ENCODE measurements at regions not wholly inside any gene's neighbourhood (a gene's known extent, or its start where the extent isn't known, plus 50 kb on each side); places are given as distances from the start of the nearest gene placed in this dataset.

DNA sequence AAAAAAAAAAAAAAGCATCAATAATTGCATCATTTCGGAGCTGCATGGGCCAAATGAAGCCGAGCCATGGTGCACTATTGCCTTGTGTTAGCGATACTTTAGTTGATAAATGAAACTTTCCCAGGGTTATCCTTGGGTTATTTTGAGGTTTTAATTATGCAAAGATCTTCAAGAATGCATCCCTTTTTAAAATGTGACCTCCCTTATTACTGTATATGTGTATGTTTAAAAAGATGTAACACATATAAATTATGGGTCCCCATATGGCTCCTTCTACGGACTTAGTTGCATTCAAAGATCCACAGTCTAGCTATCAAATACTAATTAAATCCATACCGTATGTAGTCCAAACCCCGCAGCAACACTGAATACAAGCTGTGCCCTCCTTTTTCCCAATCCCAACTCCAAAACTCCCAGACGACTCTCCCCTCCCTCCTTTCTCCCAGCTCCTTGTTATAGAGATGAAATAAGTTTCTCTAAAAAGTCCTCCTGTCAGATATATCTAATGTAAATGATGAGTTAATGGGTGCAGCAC, 129.3 kb upstream of the MAP1LC3B2 start:
- no peaks in the 10 kb centered on the region for H3K9me3 Mint-ChIP-seq (ENCODE audit: unreplicated experiment)
- no peak overlapping the region for H3K4me3 Mint-ChIP-seq (ENCODE audit: unreplicated experiment)
- H3K27me3 Mint-ChIP-seq (ENCODE audit: insufficient read depth, unreplicated experiment): no peaks in the 10 kb centered on the region
- intact Hi-C loops (cut with micrococcal nuclease): loop anchor here (5.0 kb wide), 1 partner anchor 153 kb away; the partner anchor contains the start of gene MED13L
- ChIA-PET CTCF (interaction anchor here (0.6 to 0.7 kb wide), 2 partner anchors 154 to 494 kb away, joined by 3 read pairs; no protein-coding TSS in a partner anchor), POLR2A (no interaction called here)
- no peak for DNase-seq (ENCODE audit: unreplicated experiment)
- TF ChIP-seq, protein P1, sequence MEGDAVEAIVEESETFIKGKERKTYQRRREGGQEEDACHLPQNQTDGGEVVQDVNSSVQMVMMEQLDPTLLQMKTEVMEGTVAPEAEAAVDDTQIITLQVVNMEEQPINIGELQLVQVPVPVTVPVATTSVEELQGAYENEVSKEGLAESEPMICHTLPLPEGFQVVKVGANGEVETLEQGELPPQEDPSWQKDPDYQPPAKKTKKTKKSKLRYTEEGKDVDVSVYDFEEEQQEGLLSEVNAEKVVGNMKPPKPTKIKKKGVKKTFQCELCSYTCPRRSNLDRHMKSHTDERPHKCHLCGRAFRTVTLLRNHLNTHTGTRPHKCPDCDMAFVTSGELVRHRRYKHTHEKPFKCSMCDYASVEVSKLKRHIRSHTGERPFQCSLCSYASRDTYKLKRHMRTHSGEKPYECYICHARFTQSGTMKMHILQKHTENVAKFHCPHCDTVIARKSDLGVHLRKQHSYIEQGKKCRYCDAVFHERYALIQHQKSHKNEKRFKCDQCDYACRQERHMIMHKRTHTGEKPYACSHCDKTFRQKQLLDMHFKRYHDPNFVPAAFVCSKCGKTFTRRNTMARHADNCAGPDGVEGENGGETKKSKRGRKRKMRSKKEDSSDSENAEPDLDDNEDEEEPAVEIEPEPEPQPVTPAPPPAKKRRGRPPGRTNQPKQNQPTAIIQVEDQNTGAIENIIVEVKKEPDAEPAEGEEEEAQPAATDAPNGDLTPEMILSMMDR (IDR thresholded peaks at IDR 0.05; ENCODE audit: unreplicated experiment): no peak
- H3K27ac Mint-ChIP-seq (ENCODE audit: low read depth, unreplicated experiment): no peak overlapping the region
- no peaks in the 10 kb centered on the region for H3K36me3 Mint-ChIP-seq (ENCODE audit: insufficient read depth, unreplicated experiment)
- H3K4me1 Mint-ChIP-seq (ENCODE audit: insufficient read depth, unreplicated experiment): peaks cover 21% of the 10 kb centered on the region
- no TSS peak for BruUV-seq (replicated peaks)

DNA sequence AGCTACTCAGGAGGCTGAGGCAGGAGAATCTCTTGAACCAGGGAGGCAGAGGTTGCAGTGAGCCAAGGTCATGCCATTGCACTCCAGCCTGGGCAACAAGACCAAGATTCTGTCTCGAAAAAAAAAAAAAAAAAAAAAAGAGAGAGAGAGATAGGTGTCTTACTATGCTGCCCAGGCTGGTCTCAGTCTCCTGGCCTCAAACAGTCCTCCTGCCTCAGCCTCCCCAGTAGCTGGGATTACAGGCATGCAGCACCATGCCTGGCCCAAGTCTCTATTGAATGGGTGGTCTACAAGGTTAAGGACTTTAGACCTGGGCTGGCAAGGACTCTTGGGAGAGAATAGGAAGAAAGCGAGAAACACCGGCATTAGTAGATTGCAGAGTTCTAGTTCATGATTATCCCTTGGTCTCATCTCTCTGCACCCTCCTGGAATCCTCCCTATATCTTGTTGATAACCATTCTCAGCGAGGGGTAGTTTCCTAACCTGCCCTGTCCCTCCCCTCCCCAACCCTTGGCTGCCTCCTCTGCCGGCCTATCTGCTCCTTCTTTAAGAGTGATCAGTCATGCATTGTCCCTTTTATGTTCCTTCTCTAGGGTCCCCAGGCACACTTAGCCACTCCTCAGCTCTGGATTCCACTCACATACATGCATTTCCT, 128.1 kb upstream of the MAP1LC3B2 start:
- H3K4me3 Mint-ChIP-seq (ENCODE audit: unreplicated experiment): no peak overlapping the region
- DNase-seq (ENCODE audit: unreplicated experiment): no peak
- no peaks in the 10 kb centered on the region for H3K9me3 Mint-ChIP-seq (ENCODE audit: unreplicated experiment)
- H3K27ac Mint-ChIP-seq (ENCODE audit: low read depth, unreplicated experiment): no peak overlapping the region
- intact Hi-C loops (cut with micrococcal nuclease): no loop called here
- ChIA-PET CTCF (interaction anchor here (0.7 to 1.1 kb wide), 2 partner anchors 9 to 296 kb away, joined by 3 read pairs; no protein-coding TSS in a partner anchor), POLR2A (no interaction called here)
- TF ChIP-seq, protein P1 (IDR thresholded peaks at IDR 0.05; ENCODE audit: unreplicated experiment): no peak
- H3K36me3 Mint-ChIP-seq (ENCODE audit: insufficient read depth, unreplicated experiment): no peaks in the 10 kb centered on the region
- no peaks in the 10 kb centered on the region for H3K27me3 Mint-ChIP-seq (ENCODE audit: insufficient read depth, unreplicated experiment)
- no TSS peak for BruUV-seq (replicated peaks)
- peaks cover 19% of the 10 kb centered on the region for H3K4me1 Mint-ChIP-seq (ENCODE audit: insufficient read depth, unreplicated experiment)

DNA sequence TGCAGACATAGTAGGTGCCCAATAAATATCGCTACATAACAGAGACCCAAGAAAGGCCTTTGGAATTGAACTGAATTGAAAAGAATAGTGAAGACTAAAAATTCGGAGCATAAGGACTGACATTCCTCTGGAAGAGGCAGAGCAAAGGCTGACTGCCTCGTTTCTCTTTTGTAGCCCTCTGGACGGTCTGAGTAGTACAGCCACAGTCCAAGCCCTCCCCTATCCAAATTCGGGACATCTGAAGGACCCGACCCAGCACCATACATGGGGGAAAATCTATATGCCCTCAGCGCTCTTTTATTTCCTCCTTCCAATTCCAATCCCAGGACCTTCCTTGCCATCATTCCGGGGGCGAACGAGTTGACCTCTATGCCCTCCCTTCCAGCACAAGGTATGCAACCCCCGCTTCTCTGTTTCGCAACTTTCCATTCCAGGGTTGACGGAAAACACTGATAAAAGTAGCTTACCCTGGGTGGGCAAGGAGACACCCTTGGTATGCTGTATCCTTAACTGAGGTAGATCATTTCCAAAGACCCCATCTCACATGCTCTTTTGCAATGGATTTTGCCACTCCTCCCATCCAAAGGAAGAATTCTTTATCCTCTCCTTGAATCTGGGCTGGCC, 127.4 kb upstream of the MAP1LC3B2 start:
- ChIA-PET POLR2A (interaction anchor here (0.7 kb wide), 1 partner anchor 23 kb away, joined by 3 read pairs; no protein-coding TSS in a partner anchor), CTCF (no interaction called here)
- Mint-ChIP-seq H3K27ac (ENCODE audit: low read depth, unreplicated experiment) (no peak overlapping the region), H3K27me3 (ENCODE audit: insufficient read depth, unreplicated experiment) (no peaks in the 10 kb centered on the region), H3K36me3 (ENCODE audit: insufficient read depth, unreplicated experiment) (no peaks in the 10 kb centered on the region), H3K4me1 (ENCODE audit: insufficient read depth, unreplicated experiment) (peaks cover 12% of the 10 kb centered on the region), H3K4me3 (ENCODE audit: unreplicated experiment) (no peak overlapping the region), H3K9me3 (ENCODE audit: unreplicated experiment) (no peaks in the 10 kb centered on the region)
- intact Hi-C loops (cut with micrococcal nuclease): no loop called here
- no TSS peak for BruUV-seq (replicated peaks)
- DNase-seq (ENCODE audit: unreplicated experiment): no peak
- TF ChIP-seq, protein P1 (IDR thresholded peaks at IDR 0.05; ENCODE audit: unreplicated experiment): no peak

DNA sequence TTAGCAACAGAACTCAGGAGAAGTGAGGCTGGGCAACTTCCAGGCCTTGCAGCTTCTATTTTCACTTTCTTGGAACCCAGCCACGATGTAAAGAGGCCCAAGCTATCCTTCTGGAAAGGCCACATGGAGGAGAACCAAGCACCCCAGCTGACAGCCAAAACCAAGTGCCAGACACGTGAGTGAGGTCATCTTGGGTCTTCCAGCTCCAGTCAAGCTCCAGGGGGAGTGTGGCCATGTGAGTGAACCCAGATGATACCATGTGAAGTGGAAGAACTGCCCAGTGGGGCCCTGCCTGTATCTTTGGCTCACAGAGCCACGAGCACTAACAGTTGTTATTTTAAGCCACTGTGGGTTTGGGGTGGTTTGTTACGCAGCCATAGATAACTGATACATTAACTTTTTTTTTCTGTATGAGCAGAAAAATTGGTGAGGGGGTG, 126.8 kb upstream of the MAP1LC3B2 start:
- H3K27me3 Mint-ChIP-seq (ENCODE audit: insufficient read depth, unreplicated experiment): no peaks in the 10 kb centered on the region
- intact Hi-C loops (cut with micrococcal nuclease): no loop called here
- ChIA-PET CTCF (no interaction called here), POLR2A (interaction anchor here (0.7 kb wide), 1 partner anchor 23 kb away, joined by 3 read pairs; no protein-coding TSS in a partner anchor)
- no peaks in the 10 kb centered on the region for H3K9me3 Mint-ChIP-seq (ENCODE audit: unreplicated experiment)
- H3K4me3 Mint-ChIP-seq (ENCODE audit: unreplicated experiment): no peak overlapping the region
- no TSS peak for BruUV-seq (replicated peaks)
- H3K4me1 Mint-ChIP-seq (ENCODE audit: insufficient read depth, unreplicated experiment): peaks cover 12% of the 10 kb centered on the region
- no peaks in the 10 kb centered on the region for H3K36me3 Mint-ChIP-seq (ENCODE audit: insufficient read depth, unreplicated experiment)
- no peak for DNase-seq (ENCODE audit: unreplicated experiment)
- TF ChIP-seq, protein P1 (IDR thresholded peaks at IDR 0.05; ENCODE audit: unreplicated experiment): no peak
- no peak overlapping the region for H3K27ac Mint-ChIP-seq (ENCODE audit: low read depth, unreplicated experiment)
